ENCODE measurements at regions not wholly inside any gene's neighbourhood (a gene's known extent, or its start where the extent isn't known, plus 50 kb on each side); places are given as distances from the start of the nearest gene placed in this dataset.
"Not testable (repeated sequence)": the region's sequence is repeated elsewhere in the genome, so short reads cannot be mapped to it uniquely, and the experiment has no call there.

- not testable (repeated sequence) for H2BK5ac ChIP-seq (ENCODE audit: low read depth, low read length, poor library complexity); H2BK12ac ChIP-seq (ENCODE audit: low read length); H3K4ac ChIP-seq (ENCODE audit: low read depth, low read length); H4K12ac ChIP-seq (ENCODE audit: low read depth, low read length); H3K9ac ChIP-seq (ENCODE audit: low read length); H3K27ac ChIP-seq (ENCODE audit: low read depth, low read length); H4K8ac ChIP-seq (ENCODE audit: low read depth, low read length); H3K9me3 ChIP-seq (ENCODE audit: insufficient read depth, low read depth, low read length); H4K91ac ChIP-seq (ENCODE audit: low read depth, low read length); H3K4me3 ChIP-seq (ENCODE audit: low read depth, low read length); H2AFZ ChIP-seq (ENCODE audit: insufficient read depth, low read length, poor library complexity); H3K14ac ChIP-seq (ENCODE audit: low read length); H2BK120ac ChIP-seq (ENCODE audit: insufficient read depth, low read length, poor library complexity); H3K23ac ChIP-seq (ENCODE audit: low read length); H3K36me3 ChIP-seq (ENCODE audit: control insufficient read depth in 1 of 2, insufficient read depth in 2 of 2, low read length in 2 of 2); H2AK5ac ChIP-seq (ENCODE audit: low read length); DNase-seq; H3K4me2 ChIP-seq (ENCODE audit: low read length); H3K4me1 ChIP-seq (ENCODE audit: control insufficient read depth in 1 of 2, insufficient read depth in 2 of 2, low read length in 2 of 2); H3K79me1 ChIP-seq (ENCODE audit: low read length); H3K18ac ChIP-seq (ENCODE audit: low read length); H3K27me3 ChIP-seq (ENCODE audit: insufficient read depth, low read length); H3K79me2 ChIP-seq (ENCODE audit: control insufficient read depth, insufficient read depth, low read length, poor library complexity)
- no CpG with 5 or more reads among the region's 6 CpGs for WGBS (ENCODE audit: extremely low coverage, insufficient coverage, insufficient read length)
Observed at GRCh38 chr16:5161888-5162287, 64.3 kb upstream of the EEF2KMT start.

DNA sequence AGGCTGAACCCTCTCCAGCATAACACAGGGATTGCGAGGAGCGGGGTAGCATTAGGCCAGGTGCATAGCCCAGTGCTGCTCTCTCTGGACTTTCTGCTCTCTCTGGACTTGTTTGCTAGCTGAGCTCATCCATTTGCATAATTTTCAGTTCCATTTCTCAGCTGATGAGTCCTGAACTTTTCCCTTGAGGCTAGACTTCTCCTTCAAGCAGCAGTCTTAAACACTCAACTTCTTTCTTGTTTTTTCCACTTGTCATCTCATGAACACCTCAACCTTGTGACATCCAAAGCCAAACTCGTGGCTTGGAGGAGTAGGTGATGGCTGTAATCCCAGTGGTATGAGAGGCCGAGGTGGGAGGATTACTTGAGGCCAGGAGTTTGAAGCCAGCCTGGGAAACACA is 62.4 kb upstream of the EEF2KMT start:
- not testable (repeated sequence) for H3K4ac ChIP-seq (ENCODE audit: low read depth, low read length); H3K9ac ChIP-seq (ENCODE audit: low read length); H4K8ac ChIP-seq (ENCODE audit: low read depth, low read length); H4K12ac ChIP-seq (ENCODE audit: low read depth, low read length); H3K4me3 ChIP-seq (ENCODE audit: low read depth, low read length); H4K91ac ChIP-seq (ENCODE audit: low read depth, low read length); H2AFZ ChIP-seq (ENCODE audit: insufficient read depth, low read length, poor library complexity); H3K9me3 ChIP-seq (ENCODE audit: insufficient read depth, low read depth, low read length); H3K4me1 ChIP-seq (ENCODE audit: control insufficient read depth in 1 of 2, insufficient read depth in 2 of 2, low read length in 2 of 2); H3K27me3 ChIP-seq (ENCODE audit: insufficient read depth, low read length); H3K79me1 ChIP-seq (ENCODE audit: low read length); H2BK12ac ChIP-seq (ENCODE audit: low read length); H3K23ac ChIP-seq (ENCODE audit: low read length); H3K36me3 ChIP-seq (ENCODE audit: control insufficient read depth in 1 of 2, insufficient read depth in 2 of 2, low read length in 2 of 2); H2BK120ac ChIP-seq (ENCODE audit: insufficient read depth, low read length, poor library complexity); H3K14ac ChIP-seq (ENCODE audit: low read length); H2AK5ac ChIP-seq (ENCODE audit: low read length); H3K4me2 ChIP-seq (ENCODE audit: low read length); H3K18ac ChIP-seq (ENCODE audit: low read length); H3K27ac ChIP-seq (ENCODE audit: low read depth, low read length); DNase-seq; H2BK5ac ChIP-seq (ENCODE audit: low read depth, low read length, poor library complexity); H3K79me2 ChIP-seq (ENCODE audit: control insufficient read depth, insufficient read depth, low read length, poor library complexity)
- WGBS (ENCODE audit: extremely low coverage, insufficient coverage, insufficient read length) = no CpG with 5 or more reads among the region's 4 CpGs

GRCh38 chr16:5159537-5159936 is 61.9 kb upstream of the EEF2KMT start:
- H3K23ac ChIP-seq (ENCODE audit: low read length); H3K9ac ChIP-seq (ENCODE audit: low read length); H3K36me3 ChIP-seq (ENCODE audit: control insufficient read depth in 1 of 2, insufficient read depth in 2 of 2, low read length in 2 of 2); H2AK5ac ChIP-seq (ENCODE audit: low read length); H3K79me1 ChIP-seq (ENCODE audit: low read length); H4K8ac ChIP-seq (ENCODE audit: low read depth, low read length); H3K4ac ChIP-seq (ENCODE audit: low read depth, low read length); H3K4me2 ChIP-seq (ENCODE audit: low read length); H3K14ac ChIP-seq (ENCODE audit: low read length); H3K4me1 ChIP-seq (ENCODE audit: control insufficient read depth in 1 of 2, insufficient read depth in 2 of 2, low read length in 2 of 2); DNase-seq; H3K27me3 ChIP-seq (ENCODE audit: insufficient read depth, low read length); H2BK120ac ChIP-seq (ENCODE audit: insufficient read depth, low read length, poor library complexity); H3K18ac ChIP-seq (ENCODE audit: low read length); H3K79me2 ChIP-seq (ENCODE audit: control insufficient read depth, insufficient read depth, low read length, poor library complexity); H4K91ac ChIP-seq (ENCODE audit: low read depth, low read length); H3K4me3 ChIP-seq (ENCODE audit: low read depth, low read length); H4K12ac ChIP-seq (ENCODE audit: low read depth, low read length); H3K27ac ChIP-seq (ENCODE audit: low read depth, low read length); H2BK5ac ChIP-seq (ENCODE audit: low read depth, low read length, poor library complexity); H2BK12ac ChIP-seq (ENCODE audit: low read length); H3K9me3 ChIP-seq (ENCODE audit: insufficient read depth, low read depth, low read length); H2AFZ ChIP-seq (ENCODE audit: insufficient read depth, low read length, poor library complexity): not testable (repeated sequence)
- no CpG with 5 or more reads among the region's 5 CpGs for WGBS (ENCODE audit: extremely low coverage, insufficient coverage, insufficient read length)

- no peak overlapping the region for H4K8ac ChIP-seq (ENCODE audit: low read depth, low read length)
- DNase-seq = no peak
- no peaks in the 10 kb centered on the region for H3K36me3 ChIP-seq (ENCODE audit: control insufficient read depth in 1 of 2, insufficient read depth in 2 of 2, low read length in 2 of 2)
- no peaks in the 10 kb centered on the region for H3K27me3 ChIP-seq (ENCODE audit: insufficient read depth, low read length)
- H3K14ac ChIP-seq (ENCODE audit: low read length) = no peak overlapping the region
- no CpG with 5 or more reads among the region's 3 CpGs for WGBS (ENCODE audit: extremely low coverage, insufficient coverage, insufficient read length)
- H3K79me1 ChIP-seq (ENCODE audit: low read length) = no peaks in the 10 kb centered on the region
- H2BK5ac ChIP-seq (ENCODE audit: low read depth, low read length, poor library complexity) = no peak overlapping the region
- H3K9me3 ChIP-seq (ENCODE audit: insufficient read depth, low read depth, low read length) = peaks cover 2% of the 10 kb centered on the region
- no peak overlapping the region for H3K4me2 ChIP-seq (ENCODE audit: low read length)
- no peak overlapping the region for H3K9ac ChIP-seq (ENCODE audit: low read length)
- H3K4ac ChIP-seq (ENCODE audit: low read depth, low read length) = no peak overlapping the region
- no peak overlapping the region for H2AK5ac ChIP-seq (ENCODE audit: low read length)
- no peak overlapping the region for H3K23ac ChIP-seq (ENCODE audit: low read length)
- H3K4me3 ChIP-seq (ENCODE audit: low read depth, low read length) = no peak overlapping the region
- H3K27ac ChIP-seq (ENCODE audit: low read depth, low read length) = no peak overlapping the region
- H2AFZ ChIP-seq (ENCODE audit: insufficient read depth, low read length, poor library complexity) = no peak overlapping the region
- no peak overlapping the region for H2BK120ac ChIP-seq (ENCODE audit: insufficient read depth, low read length, poor library complexity)
- no peaks in the 10 kb centered on the region for H3K79me2 ChIP-seq (ENCODE audit: control insufficient read depth, insufficient read depth, low read length, poor library complexity)
- no peak overlapping the region for H3K18ac ChIP-seq (ENCODE audit: low read length)
- no peak overlapping the region for H4K12ac ChIP-seq (ENCODE audit: low read depth, low read length)
- no peaks in the 10 kb centered on the region for H3K4me1 ChIP-seq (ENCODE audit: control insufficient read depth in 1 of 2, insufficient read depth in 2 of 2, low read length in 2 of 2)
- no peak overlapping the region for H2BK12ac ChIP-seq (ENCODE audit: low read length)
- H4K91ac ChIP-seq (ENCODE audit: low read depth, low read length) = no peak overlapping the region
Observed at GRCh38 chr16:5158494-5158893, 60.9 kb upstream of the EEF2KMT start.
